Pancreas (tissue), 10 donors: ENCODE measurements at regions not wholly inside any gene's neighbourhood (a gene's known extent, or its start where the extent isn't known, plus 50 kb on each side); places are given as distances from the start of the nearest gene placed in this dataset.

Experiments used
- ATAC-seq, 4 donors: fragments of 200-7000 bp; cut with Tn5 transposase; one replicate each; pipeline versions ENCODE4 v1.8.0 to v1.9.1; 2020; ENCODE audit warnings: mild to moderate bottlenecking in 4 of 4, moderate library complexity in 4 of 4
- DNase-seq, 6 donors: peaks; one replicate each; pipeline ENCODE4 v3.0.0-alpha.2; 2020
- FAIRE-seq: peaks from 2 replicates; lab custom pipeline; 2012; peaks lifted over from hg19 to GRCh38; lab: Jason Lieb, UNC
- H3K27ac ChIP-seq, 4 donors: fragments of 200-600 bp; sonication (generic); 1 replicate in 3 of 4; 2 replicates in 1 of 4; pipeline versions ENCODE4 v1.5.0 to v1.8.0; 2020
- H3K27me3 ChIP-seq, 4 donors: fragments of 200-600 bp; one replicate each; pipeline ENCODE4 v1.8.0; 2021
- H3K36me3 ChIP-seq, 3 donors: fragments of 200-600 bp; sonication (generic) in 1 of 3; one replicate each; pipeline versions ENCODE4 v1.5.0 to v1.8.0; 2020 to 2021
- H3K4me1 ChIP-seq, 3 donors: fragments of 200-600 bp; one replicate each; pipeline ENCODE4 v1.8.0; 2021
- H3K4me3 ChIP-seq, 4 donors: fragments of 200-600 bp; sonication (generic) in 2 of 4; one replicate each; pipeline versions ENCODE4 v1.5.0 to v1.8.0; 2020 to 2021
- H3K9me3 ChIP-seq, 4 donors: fragments of 200-600 bp; one replicate each; pipeline ENCODE4 v1.8.0; 2021
- CTCF ChIP-seq, 4 donors: fragments of 200-600 bp; sonication (generic) in 3 of 4; IDR thresholded peaks; one replicate each; pipeline versions ENCODE4 v1.5.0 to v1.8.0; 2021; ENCODE audit warnings: antibody characterized with exemption in 4 of 4
- WGBS, 2 donors: extraction: QIAGEN DNeasy Blood & Tissue Kit; methylation state at CpG; one replicate each; pipeline ENCODE4 v1.1.7; 2013; 5-methylcytosine and 5-hydroxymethylcytosine counted together
- intact Hi-C, 3 donors: fragments of 100-400 bp; cut with DNase I; formaldehyde crosslinking; loops; one replicate each; pipeline versions ENCODE4 v1.11.1 to v1.14.2; 2022
- donor health status: healthy with polysubstance abuse.
- donor health status: DM: no; HTN: no; CAD: no; lungs with moderate emphysema.
- donor health status: DM: no; HTN: no; CAD: no.
- donor health status: control.
- donor health status: control.
- donor health status: Bipolar disorder and iron deficiency.
- donor health status: DM: yes; HTN: yes; CAD: no.
- donor health status: DM: no; HTN: no; CAD: no.
- donor health status: DM: no; HTN: no; CAD: no.
- donor health status: DM: yes; HTN: yes; CAD: no.

- ATAC-seq (no peak), FAIRE-seq (no peak), DNase-seq (no peak)
- no peak overlapping the region for H3K27ac ChIP-seq
- no peaks in the 10 kb centered on the region for H3K9me3 ChIP-seq
- intact Hi-C loops: no loop called here
- H3K4me1 ChIP-seq: no peaks in the 10 kb centered on the region
- H3K27me3 ChIP-seq: no peaks in the 10 kb centered on the region
- 70 to 83% methylated on average over 1 of the region's 1 CpG for WGBS, 2 donors
- no peak overlapping the region for H3K4me3 ChIP-seq
- TF ChIP-seq CTCF (IDR thresholded peaks at IDR 0.05): no peak
- H3K36me3 ChIP-seq: no peaks in the 10 kb centered on the region
These were observed 188.7 kb downstream of the MIAT start for GRCh38 chr22:26846076-26846475.

GRCh38 chr22:26846645-26847044 is 189.3 kb downstream of the MIAT start:
- no peaks in the 10 kb centered on the region for H3K36me3 ChIP-seq
- H3K4me1 ChIP-seq: no peaks in the 10 kb centered on the region
- no peak overlapping the region for H3K27ac ChIP-seq
- TF ChIP-seq CTCF (IDR thresholded peaks at IDR 0.05): no peak
- DNase-seq (no peak), ATAC-seq (no peak), FAIRE-seq (no peak)
- WGBS, 2 donors: 92 to 93% methylated on average over 2 of the region's 2 CpGs
- no peak overlapping the region for H3K4me3 ChIP-seq
- H3K9me3 ChIP-seq: no peaks in the 10 kb centered on the region
- no peaks in the 10 kb centered on the region for H3K27me3 ChIP-seq
- intact Hi-C loops: no loop called here

GRCh38 chr22:26847046-26847445 is 189.7 kb downstream of the MIAT start:
- no peak for TF ChIP-seq CTCF (IDR thresholded peaks at IDR 0.05)
- DNase-seq: no peak
- H3K27me3 ChIP-seq: no peaks in the 10 kb centered on the region
- no peak overlapping the region for H3K4me3 ChIP-seq
- intact Hi-C loops: no loop called here
- H3K27ac ChIP-seq: no peak overlapping the region
- no peaks in the 10 kb centered on the region for H3K36me3 ChIP-seq
- ATAC-seq: no peak
- no peak for FAIRE-seq
- H3K4me1 ChIP-seq: no peaks in the 10 kb centered on the region
- no peaks in the 10 kb centered on the region for H3K9me3 ChIP-seq
- WGBS, 2 donors: 50 to 84% methylated on average over 5 of the region's 5 CpGs

GRCh38 chr22:26847816-26848215 is 190.4 kb downstream of the MIAT start:
- FAIRE-seq: no peak
- no peaks in the 10 kb centered on the region for H3K9me3 ChIP-seq
- no peaks in the 10 kb centered on the region for H3K27me3 ChIP-seq
- no peak for DNase-seq
- H3K4me1 ChIP-seq: no peaks in the 10 kb centered on the region
- intact Hi-C loops: no loop called here
- TF ChIP-seq CTCF (IDR thresholded peaks at IDR 0.05): no peak
- no peak overlapping the region for H3K27ac ChIP-seq
- WGBS, 2 donors: 82 to 91% methylated on average over 2 of the region's 2 CpGs
- no peak overlapping the region for H3K4me3 ChIP-seq
- ATAC-seq: no peak
- no peaks in the 10 kb centered on the region for H3K36me3 ChIP-seq

- intact Hi-C loops: no loop called here
- no peak for DNase-seq
- ATAC-seq: no peak
- no peaks in the 10 kb centered on the region for H3K4me1 ChIP-seq
- no peak for TF ChIP-seq CTCF (IDR thresholded peaks at IDR 0.05)
- no peaks in the 10 kb centered on the region for H3K36me3 ChIP-seq
- no peaks in the 10 kb centered on the region for H3K9me3 ChIP-seq
- 82 to 88% methylated on average over 9 of the region's 9 CpGs for WGBS, 2 donors
- no peak for FAIRE-seq
- no peak overlapping the region for H3K4me3 ChIP-seq
- H3K27ac ChIP-seq: no peak overlapping the region
- no peaks in the 10 kb centered on the region for H3K27me3 ChIP-seq
These were observed 191.0 kb downstream of the MIAT start for GRCh38 chr22:26848244-26848920.
